Sigmoid colon (tissue), 4 donors: ENCODE measurements at regions not wholly inside any gene's neighbourhood (a gene's known extent, or its start where the extent isn't known, plus 50 kb on each side); places are given as distances from the start of the nearest gene placed in this dataset.

Source experiments
- CTCF ChIP-seq, 4 experiments: fragments of 450-650 bp in 3 of 4; fragments of 200-600 bp in 1 of 4; IDR thresholded peaks; one replicate each; pipeline ENCODE4 v1.5.1; 2016 to 2019; ENCODE audit warnings: antibody characterized with exemption in 4 of 4, mild to moderate bottlenecking in 3 of 4, moderate library complexity in 2 of 4
- EP300 ChIP-seq, 4 donors: sonication (generic); formaldehyde crosslinking; IDR thresholded peaks; one replicate each; pipeline ENCODE4 v1.6.1; 2017; ENCODE audit warnings: antibody characterized with exemption in 4 of 4
- POLR2A ChIP-seq, 2 donors: fragments of 450-650 bp; IDR thresholded peaks; one replicate each; pipeline ENCODE4 v1.6.1; 2016; ENCODE audit warnings: antibody characterized with exemption in 2 of 2, mild to moderate bottlenecking in 2 of 2, moderate library complexity in 2 of 2
- POLR2AphosphoS5 ChIP-seq, 4 donors: sonication (generic); formaldehyde crosslinking; IDR thresholded peaks; one replicate each; pipeline ENCODE4 v1.6.1; 2017; ENCODE audit warnings: antibody characterized with exemption in 4 of 4

- no peak for TF ChIP-seq CTCF (IDR thresholded peaks at IDR 0.05)
- no peak for TF ChIP-seq POLR2A (IDR thresholded peaks at IDR 0.05)
- no peak for TF ChIP-seq POLR2AphosphoS5 (IDR thresholded peaks at IDR 0.05)
- no peak for TF ChIP-seq EP300 (IDR thresholded peaks at IDR 0.05)
Measured at GRCh38 chr5:117671551-117671950, 1096.9 kb upstream of the SEMA6A start.
